ENCODE measurements at regions not wholly inside any gene's neighbourhood (a gene's known extent, or its start where the extent isn't known, plus 50 kb on each side); places are given as distances from the start of the nearest gene placed in this dataset.

- no peak for DNase-seq
- 87 to 96% methylated on average over 3 of the region's 3 CpGs for WGBS, 2 donors
- no peaks in the 10 kb centered on the region for H3K36me3 ChIP-seq
- TF ChIP-seq CTCF (IDR thresholded peaks at IDR 0.05) (no peak), POLR2A (IDR thresholded peaks at IDR 0.05) (no peak)
- H3K27me3 ChIP-seq, result no peaks in the 10 kb centered on the region
- H3K27ac ChIP-seq, result no peak overlapping the region
- no peaks in the 10 kb centered on the region for H3K4me1 ChIP-seq
- intact Hi-C loops (cut with DNase I), result no loop called here
- no peaks in the 10 kb centered on the region for H3K9me3 ChIP-seq
- no peak overlapping the region for H3K4me3 ChIP-seq
Measured at GRCh38 chr21:28357743-28358142, 634.9 kb downstream of the LTN1 start.

GRCh38 chr21:28356422-28356821, 636.3 kb downstream of the LTN1 start:
- no peaks in the 10 kb centered on the region for H3K36me3 ChIP-seq
- WGBS, 2 donors, result 77 to 79% methylated on average over 2 of the region's 2 CpGs
- intact Hi-C loops (cut with DNase I), result no loop called here
- TF ChIP-seq POLR2A (IDR thresholded peaks at IDR 0.05), result no peak
- TF ChIP-seq CTCF (IDR thresholded peaks at IDR 0.05), result no peak
- no peaks in the 10 kb centered on the region for H3K9me3 ChIP-seq
- no peaks in the 10 kb centered on the region for H3K4me1 ChIP-seq
- H3K27ac ChIP-seq, result no peak overlapping the region
- H3K4me3 ChIP-seq, result no peak overlapping the region
- DNase-seq, result no peak
- no peaks in the 10 kb centered on the region for H3K27me3 ChIP-seq

GRCh38 chr21:28345934-28346333, 646.7 kb downstream of the LTN1 start:
- no peak for TF ChIP-seq CTCF (IDR thresholded peaks at IDR 0.05)
- no peak for TF ChIP-seq POLR2A (IDR thresholded peaks at IDR 0.05)
- intact Hi-C loops (cut with DNase I), result no loop called here
- 64 to 68% methylated on average over 2 of the region's 2 CpGs for WGBS, 2 donors

GRCh38 chr21:28344985-28345384, 647.7 kb downstream of the LTN1 start:
- H3K27ac ChIP-seq, result no peak overlapping the region
- H3K27me3 ChIP-seq, result no peaks in the 10 kb centered on the region
- DNase-seq, result no peak
- intact Hi-C loops (cut with DNase I), result no loop called here
- no peak overlapping the region for H3K4me3 ChIP-seq
- TF ChIP-seq POLR2A (IDR thresholded peaks at IDR 0.05) (no peak), CTCF (IDR thresholded peaks at IDR 0.05) (no peak)
- H3K4me1 ChIP-seq, result no peaks in the 10 kb centered on the region
- 78 to 89% methylated on average over 1 of the region's 1 CpG for WGBS, 2 donors
- H3K36me3 ChIP-seq, result no peaks in the 10 kb centered on the region
- H3K9me3 ChIP-seq, result no peaks in the 10 kb centered on the region

More at GRCh38 chr21:28345934-28346333, 646.7 kb downstream of the LTN1 start:
- Histone ChIP-seq H3K27me3 (no peaks in the 10 kb centered on the region), H3K4me3 (no peak overlapping the region), H3K9me3 (no peaks in the 10 kb centered on the region), H3K36me3 (no peaks in the 10 kb centered on the region), H3K4me1 (no peaks in the 10 kb centered on the region), H3K27ac (no peak overlapping the region)
- no peak for DNase-seq

- H3K27me3 ChIP-seq, result no peaks in the 10 kb centered on the region
- no peaks in the 10 kb centered on the region for H3K9me3 ChIP-seq
- intact Hi-C loops (cut with DNase I), result no loop called here
- no peak overlapping the region for H3K4me3 ChIP-seq
- 80 to 81% methylated on average over 2 of the region's 2 CpGs for WGBS, 2 donors
- no peak for DNase-seq
- peaks cover 0 to 10% (median 0%) of the 10 kb centered on the region in 3 donors for H3K4me1 ChIP-seq
- no peak for TF ChIP-seq POLR2A (IDR thresholded peaks at IDR 0.05)
- no peak for TF ChIP-seq CTCF (IDR thresholded peaks at IDR 0.05)
- H3K27ac ChIP-seq, result no peak overlapping the region
- H3K36me3 ChIP-seq, result no peaks in the 10 kb centered on the region
Measured at GRCh38 chr21:28342212-28342810, 650.4 kb downstream of the LTN1 start.
